ENCODE measurements at regions not wholly inside any gene's neighbourhood (a gene's known extent, or its start where the extent isn't known, plus 50 kb on each side); places are given as distances from the start of the nearest gene placed in this dataset.

GRCh38 chr13:33913829-33914228 lies 95.9 kb downstream of the RFC3 start:
- Histone ChIP-seq H3K9me3 (replicated peaks in 1 of 2; ENCODE audit: control insufficient read depth in 1 of 2, insufficient read depth in 1 of 2, low read length in 2 of 2) (no peaks in the 10 kb centered on the region), H4K20me1 (ENCODE audit: insufficient read depth, low read length) (no peaks in the 10 kb centered on the region), H3K27me3 (ENCODE audit: control insufficient read depth in 2 of 2, insufficient read depth in 2 of 2, low read length in 2 of 2) (no peaks in the 10 kb centered on the region), H3K4me2 (replicated peaks; ENCODE audit: extremely low read depth, low read length, poor library complexity, severe bottlenecking) (no peak overlapping the region), H3K4me3 (replicated peaks in 1 of 3; ENCODE audit: low read depth in 2 of 3, low read length in 3 of 3) (no peak overlapping the region), H2AFZ (ENCODE audit: insufficient read depth, low read depth, low read length, poor library complexity, severe bottlenecking) (no peak overlapping the region), H3K36me3 (replicated peaks in 1 of 2; ENCODE audit: control insufficient read depth in 1 of 2, insufficient read depth in 2 of 2, low read length in 2 of 2) (no peaks in the 10 kb centered on the region), H3K4me1 (ENCODE audit: control insufficient read depth in 1 of 2, insufficient read depth in 2 of 2, low read length in 2 of 2) (peaks cover 6 to 10% of the 10 kb centered on the region in 2 donors), H3K79me2 (ENCODE audit: insufficient read depth, low read length) (no peaks in the 10 kb centered on the region), H3K9ac (ENCODE audit: insufficient read depth, low read length, poor library complexity, severe bottlenecking) (no peak overlapping the region), H3K27ac (ENCODE audit: low read depth in 1 of 2, low read length in 2 of 2) (no peak overlapping the region)
- Mint-ChIP-seq H3K9me3 (peaks cover 0 to 4% (median 0%) of the 10 kb centered on the region in 7 donors), H3K4me1 (peaks cover 10% of the 10 kb centered on the region), H3K27ac (no peak overlapping the region), H3K27me3 (ENCODE audit: low read depth in 3 of 3) (peaks cover 0 to 2% (median 0%) of the 10 kb centered on the region in 3 donors), H3K36me3 (no peaks in the 10 kb centered on the region), H3K4me3 (no peak overlapping the region)
- DNase-seq = no peak
- WGBS (ENCODE audit: insufficient coverage) = no CpG with 5 or more reads among the region's 3 CpGs
- no peak for TF ChIP-seq CTCF (IDR thresholded peaks at IDR 0.05)
- intact Hi-C loops (cut with micrococcal nuclease) = no loop called here

GRCh38 chr13:33917190-33917589 lies 99.2 kb downstream of the RFC3 start:
- H3K27ac Mint-ChIP-seq = no peak overlapping the region
- H3K4me2 ChIP-seq (replicated peaks; ENCODE audit: extremely low read depth, low read length, poor library complexity, severe bottlenecking) = no peak overlapping the region
- intact Hi-C loops (cut with micrococcal nuclease) = no loop called here
- H3K27me3 Mint-ChIP-seq (ENCODE audit: low read depth in 3 of 3) = peaks cover 0 to 2% (median 0%) of the 10 kb centered on the region in 3 donors
- H3K36me3 ChIP-seq (replicated peaks in 1 of 2; ENCODE audit: control insufficient read depth in 1 of 2, insufficient read depth in 2 of 2, low read length in 2 of 2) = no peaks in the 10 kb centered on the region
- H3K4me1 ChIP-seq (ENCODE audit: control insufficient read depth in 1 of 2, insufficient read depth in 2 of 2, low read length in 2 of 2) = peaks cover 6 to 11% of the 10 kb centered on the region in 2 donors
- peaks cover 12% of the 10 kb centered on the region for H3K4me1 Mint-ChIP-seq
- no peaks in the 10 kb centered on the region for H3K79me2 ChIP-seq (ENCODE audit: insufficient read depth, low read length)
- no peak overlapping the region for H3K4me3 Mint-ChIP-seq
- H3K27ac ChIP-seq (ENCODE audit: low read depth in 1 of 2, low read length in 2 of 2) = no peak overlapping the region
- no peak overlapping the region for H3K4me3 ChIP-seq (replicated peaks in 1 of 3; ENCODE audit: low read depth in 2 of 3, low read length in 3 of 3)
- H3K9me3 ChIP-seq (replicated peaks in 1 of 2; ENCODE audit: control insufficient read depth in 1 of 2, insufficient read depth in 1 of 2, low read length in 2 of 2) = no peaks in the 10 kb centered on the region
- no peak for DNase-seq
- H3K9me3 Mint-ChIP-seq = no peaks in the 10 kb centered on the region
- no peak overlapping the region for H2AFZ ChIP-seq (ENCODE audit: insufficient read depth, low read depth, low read length, poor library complexity, severe bottlenecking)
- 100% methylated on average over 2 of the region's 4 CpGs for WGBS (ENCODE audit: insufficient coverage)
- no peaks in the 10 kb centered on the region for H4K20me1 ChIP-seq (ENCODE audit: insufficient read depth, low read length)
- H3K36me3 Mint-ChIP-seq = no peaks in the 10 kb centered on the region
- H3K27me3 ChIP-seq (ENCODE audit: control insufficient read depth in 2 of 2, insufficient read depth in 2 of 2, low read length in 2 of 2) = no peaks in the 10 kb centered on the region
- no peak overlapping the region for H3K9ac ChIP-seq (ENCODE audit: insufficient read depth, low read length, poor library complexity, severe bottlenecking)
- no peak for TF ChIP-seq CTCF (IDR thresholded peaks at IDR 0.05)
